ENCODE measurements at regions not wholly inside any gene's neighbourhood (a gene's known extent, or its start where the extent isn't known, plus 50 kb on each side); places are given as distances from the start of the nearest gene placed in this dataset.

GRCh38 chr20:60883496-60883895, 368.6 kb upstream of the CDH4 start:
- no peak for DNase-seq (ENCODE audit: low read depth)
- TF ChIP-seq CTCF (conservative IDR thresholded peaks at IDR 0.05; ENCODE audit: low read depth, low read length): no peak
- H3K4me3 ChIP-seq (ENCODE audit: low read depth, low read length): no peak overlapping the region

- DNase-seq (ENCODE audit: low read depth): no peak
- no peak overlapping the region for H3K4me3 ChIP-seq (ENCODE audit: low read depth, low read length)
- no peak for TF ChIP-seq CTCF (conservative IDR thresholded peaks at IDR 0.05; ENCODE audit: low read depth, low read length)
Observed at GRCh38 chr20:60884277-60884676, 367.8 kb upstream of the CDH4 start.

GRCh38 chr20:60888771-60889170, 363.3 kb upstream of the CDH4 start:
- H3K4me3 ChIP-seq (ENCODE audit: low read depth, low read length): no peak overlapping the region
- DNase-seq (ENCODE audit: low read depth): no peak
- no peak for TF ChIP-seq CTCF (conservative IDR thresholded peaks at IDR 0.05; ENCODE audit: low read depth, low read length)

GRCh38 chr20:60892095-60892813, 359.8 kb upstream of the CDH4 start:
- no peak for DNase-seq (ENCODE audit: low read depth)
- no peak for TF ChIP-seq CTCF (conservative IDR thresholded peaks at IDR 0.05; ENCODE audit: low read depth, low read length)
- H3K4me3 ChIP-seq (ENCODE audit: low read depth, low read length): no peak overlapping the region

- TF ChIP-seq CTCF (conservative IDR thresholded peaks at IDR 0.05; ENCODE audit: low read depth, low read length): no peak
- no peak overlapping the region for H3K4me3 ChIP-seq (ENCODE audit: low read depth, low read length)
- no peak for DNase-seq (ENCODE audit: low read depth)
Observed at GRCh38 chr20:60894091-60894490, 358.0 kb upstream of the CDH4 start.

GRCh38 chr20:60895363-60896079, 356.5 kb upstream of the CDH4 start:
- no peak overlapping the region for H3K4me3 ChIP-seq (ENCODE audit: low read depth, low read length)
- TF ChIP-seq CTCF (conservative IDR thresholded peaks at IDR 0.05; ENCODE audit: low read depth, low read length): no peak
- DNase-seq (ENCODE audit: low read depth): no peak

- no peak overlapping the region for H3K4me3 ChIP-seq (ENCODE audit: low read depth, low read length)
- no peak for DNase-seq (ENCODE audit: low read depth)
- no peak for TF ChIP-seq CTCF (conservative IDR thresholded peaks at IDR 0.05; ENCODE audit: low read depth, low read length)
Observed at GRCh38 chr20:60897976-60898375, 354.1 kb upstream of the CDH4 start.
